ENCODE measurements at regions not wholly inside any gene's neighbourhood (a gene's known extent, or its start where the extent isn't known, plus 50 kb on each side); places are given as distances from the start of the nearest gene placed in this dataset.

DNA sequence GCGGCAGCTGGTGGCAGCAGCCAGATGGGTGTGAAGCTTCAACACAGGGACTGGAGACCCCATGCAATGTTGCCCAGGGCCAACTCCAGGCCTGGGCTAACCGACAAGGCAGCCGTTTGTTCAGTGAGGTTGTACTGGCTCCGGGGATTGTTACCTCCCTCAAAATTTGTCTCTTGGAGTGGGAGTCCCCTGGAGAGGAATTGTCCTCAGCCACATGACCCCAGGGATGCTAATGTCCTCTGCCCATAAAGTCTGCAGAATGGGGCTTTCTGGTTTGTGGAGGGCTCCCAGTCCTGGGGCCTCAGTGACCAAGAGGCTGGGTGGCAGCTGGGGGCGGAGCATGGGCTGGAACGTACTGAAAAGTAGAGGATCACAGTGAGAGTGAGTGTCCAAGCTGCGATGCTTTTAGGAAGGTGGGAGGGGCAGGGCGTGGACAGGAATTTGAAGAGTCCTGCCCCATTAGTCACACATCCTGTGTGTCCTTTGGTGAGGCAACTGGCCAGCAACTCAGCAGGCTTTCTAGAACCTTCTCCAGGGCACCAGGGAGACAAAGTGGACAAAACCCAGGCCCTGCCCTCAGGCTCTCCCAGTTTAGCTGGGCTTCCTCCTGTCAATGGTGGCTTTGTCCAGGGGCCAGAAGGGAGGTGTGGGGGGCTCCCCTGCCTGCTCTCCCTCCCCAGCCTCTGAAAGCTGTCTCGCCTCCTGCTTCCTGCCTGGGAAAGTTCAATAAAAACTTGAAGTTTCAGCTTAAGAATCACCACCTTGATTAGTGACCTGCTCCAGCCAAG is 114.0 kb downstream of the NSG2 start:
- no peak for TF ChIP-seq POLR2A (IDR thresholded peaks at IDR 0.05)
- TF ChIP-seq, protein P1, sequence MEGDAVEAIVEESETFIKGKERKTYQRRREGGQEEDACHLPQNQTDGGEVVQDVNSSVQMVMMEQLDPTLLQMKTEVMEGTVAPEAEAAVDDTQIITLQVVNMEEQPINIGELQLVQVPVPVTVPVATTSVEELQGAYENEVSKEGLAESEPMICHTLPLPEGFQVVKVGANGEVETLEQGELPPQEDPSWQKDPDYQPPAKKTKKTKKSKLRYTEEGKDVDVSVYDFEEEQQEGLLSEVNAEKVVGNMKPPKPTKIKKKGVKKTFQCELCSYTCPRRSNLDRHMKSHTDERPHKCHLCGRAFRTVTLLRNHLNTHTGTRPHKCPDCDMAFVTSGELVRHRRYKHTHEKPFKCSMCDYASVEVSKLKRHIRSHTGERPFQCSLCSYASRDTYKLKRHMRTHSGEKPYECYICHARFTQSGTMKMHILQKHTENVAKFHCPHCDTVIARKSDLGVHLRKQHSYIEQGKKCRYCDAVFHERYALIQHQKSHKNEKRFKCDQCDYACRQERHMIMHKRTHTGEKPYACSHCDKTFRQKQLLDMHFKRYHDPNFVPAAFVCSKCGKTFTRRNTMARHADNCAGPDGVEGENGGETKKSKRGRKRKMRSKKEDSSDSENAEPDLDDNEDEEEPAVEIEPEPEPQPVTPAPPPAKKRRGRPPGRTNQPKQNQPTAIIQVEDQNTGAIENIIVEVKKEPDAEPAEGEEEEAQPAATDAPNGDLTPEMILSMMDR (IDR thresholded peaks at IDR 0.05 in 8 of 11, conservative IDR thresholded peaks at IDR 0.05 in 3 of 11): no peak
- TF ChIP-seq POLR2AphosphoS5 (IDR thresholded peaks at IDR 0.05): no peak
